GM21423 (cell line): ENCODE measurements at regions not wholly inside any gene's neighbourhood (a gene's known extent, or its start where the extent isn't known, plus 50 kb on each side); places are given as distances from the start of the nearest gene placed in this dataset.

Source experiments
- ATAC-seq: cut with Tn5 transposase; IDR thresholded peaks from one replicate; pipeline ENCODE4 v1.9.1; 2021; ENCODE audit warnings: mild to moderate bottlenecking, moderate library complexity; ENCODE audit not compliant: unreplicated experiment

- ATAC-seq = no peak
These were observed 103.8 kb downstream of the GTPBP8 start for GRCh38 chr3:113094337-113095221.

GRCh38 chr3:113096188-113096892 lies 105.6 kb downstream of the GTPBP8 start:
- no peak for ATAC-seq

- no peak for ATAC-seq
These were observed 107.2 kb downstream of the GTPBP8 start for GRCh38 chr3:113097960-113098447.

- ATAC-seq = no peak
These were observed 109.3 kb downstream of the GTPBP8 start for GRCh38 chr3:113100063-113100462.

GRCh38 chr3:113103588-113103987 lies 107.8 kb upstream of the BOC start:
- no peak for ATAC-seq

GRCh38 chr3:113104357-113105092 lies 106.8 kb upstream of the BOC start:
- ATAC-seq = no peak

- ATAC-seq = no peak
These were observed 106.3 kb upstream of the BOC start for GRCh38 chr3:113105093-113105449.

GRCh38 chr3:113105966-113106660 lies 105.2 kb upstream of the BOC start:
- no peak for ATAC-seq

GRCh38 chr3:113110267-113110666 lies 101.1 kb upstream of the BOC start:
- no peak for ATAC-seq

- no peak for ATAC-seq
These were observed 100.2 kb upstream of the BOC start for GRCh38 chr3:113111011-113111707.

- no peak for ATAC-seq
These were observed 98.0 kb upstream of the BOC start for GRCh38 chr3:113113361-113113760.

GRCh38 chr3:113117511-113118234 lies 93.7 kb upstream of the BOC start:
- ATAC-seq = no peak

GRCh38 chr3:113118336-113118735 lies 93.0 kb upstream of the BOC start:
- ATAC-seq = no peak

GRCh38 chr3:113124256-113124830 lies 87.0 kb upstream of the BOC start:
- ATAC-seq = no peak

- no peak for ATAC-seq
These were observed 85.4 kb upstream of the BOC start for GRCh38 chr3:113125951-113126350.

GRCh38 chr3:113128386-113129015 lies 82.9 kb upstream of the BOC start:
- ATAC-seq = no peak

GRCh38 chr3:113129168-113129567 lies 82.2 kb upstream of the BOC start:
- ATAC-seq = no peak

- ATAC-seq = no peak
These were observed 78.8 kb upstream of the BOC start for GRCh38 chr3:113132571-113132996.

GRCh38 chr3:113133140-113133539 lies 78.2 kb upstream of the BOC start:
- no peak for ATAC-seq
